ENCODE measurements at regions not wholly inside any gene's neighbourhood (a gene's known extent, or its start where the extent isn't known, plus 50 kb on each side); places are given as distances from the start of the nearest gene placed in this dataset.

DNA sequence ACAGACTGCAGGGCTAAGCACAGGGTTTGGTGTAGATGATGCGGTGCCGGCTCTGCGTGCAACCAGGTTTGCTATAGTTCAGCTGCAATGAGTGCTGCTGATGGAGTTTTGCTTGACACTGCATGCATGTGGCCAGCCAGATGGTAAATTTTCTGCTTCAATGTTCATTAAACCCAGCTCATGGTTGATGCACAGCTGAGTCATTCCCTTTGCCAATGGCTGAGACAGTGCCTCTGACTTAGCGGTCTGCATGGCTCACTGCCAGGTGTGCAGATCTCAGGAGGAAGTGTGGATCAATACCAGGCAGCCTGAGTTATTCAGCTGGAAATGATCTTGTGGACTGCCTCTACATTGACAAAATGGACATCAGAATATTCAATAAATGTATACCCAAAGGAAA lies 172.7 kb upstream of the ZP4 start:
- no peak for DNase-seq

DNA sequence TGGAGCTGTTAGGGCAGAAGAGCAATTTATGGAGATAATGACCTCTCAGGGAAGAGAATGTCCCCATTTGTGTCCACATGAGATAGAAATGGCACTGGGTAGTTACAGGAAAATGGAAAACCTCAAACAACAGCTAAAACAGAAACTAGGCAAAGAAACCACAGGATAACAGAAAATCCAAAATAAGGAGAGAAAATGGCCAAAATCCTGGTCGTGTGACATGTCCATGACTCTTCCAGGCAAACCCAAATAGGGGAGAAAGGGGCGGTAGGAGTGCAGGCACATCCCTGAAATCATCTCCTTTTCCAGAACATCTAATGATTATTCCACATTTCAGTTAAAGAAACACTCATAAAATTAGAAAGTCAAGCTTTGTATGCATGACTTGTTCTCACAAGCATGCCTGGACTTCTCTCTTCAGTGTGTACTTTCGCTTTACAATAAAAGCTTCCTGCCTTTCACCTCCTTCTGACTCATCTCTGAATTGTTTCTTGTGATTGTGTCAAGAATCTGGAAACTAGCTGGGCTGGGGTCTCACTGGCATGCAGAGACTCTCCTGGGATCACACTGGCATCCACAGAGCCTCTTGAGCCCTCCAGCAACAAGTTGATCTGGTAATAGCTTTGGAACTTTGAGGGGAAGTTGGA lies 171.4 kb upstream of the ZP4 start:
- no peak for DNase-seq

DNA sequence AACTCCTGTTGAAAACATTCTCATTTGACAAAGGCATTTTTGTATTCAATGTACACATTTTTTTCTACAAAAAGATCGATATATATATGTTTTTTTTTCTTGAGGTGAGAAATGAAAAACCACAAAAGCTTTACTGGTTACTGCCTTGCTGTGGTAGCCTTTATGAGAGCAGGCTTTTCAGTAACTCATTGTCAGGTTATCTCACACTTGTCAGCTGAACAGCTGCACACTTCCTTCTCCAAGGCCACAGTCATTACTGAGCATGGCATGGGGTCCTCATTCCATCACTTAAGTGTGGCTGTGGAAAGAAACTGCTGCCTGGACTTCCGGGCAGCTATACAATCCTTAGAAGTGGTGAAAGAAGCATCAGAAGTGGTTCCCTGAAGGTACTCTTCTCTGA lies 169.3 kb upstream of the ZP4 start:
- DNase-seq: no peak

DNA sequence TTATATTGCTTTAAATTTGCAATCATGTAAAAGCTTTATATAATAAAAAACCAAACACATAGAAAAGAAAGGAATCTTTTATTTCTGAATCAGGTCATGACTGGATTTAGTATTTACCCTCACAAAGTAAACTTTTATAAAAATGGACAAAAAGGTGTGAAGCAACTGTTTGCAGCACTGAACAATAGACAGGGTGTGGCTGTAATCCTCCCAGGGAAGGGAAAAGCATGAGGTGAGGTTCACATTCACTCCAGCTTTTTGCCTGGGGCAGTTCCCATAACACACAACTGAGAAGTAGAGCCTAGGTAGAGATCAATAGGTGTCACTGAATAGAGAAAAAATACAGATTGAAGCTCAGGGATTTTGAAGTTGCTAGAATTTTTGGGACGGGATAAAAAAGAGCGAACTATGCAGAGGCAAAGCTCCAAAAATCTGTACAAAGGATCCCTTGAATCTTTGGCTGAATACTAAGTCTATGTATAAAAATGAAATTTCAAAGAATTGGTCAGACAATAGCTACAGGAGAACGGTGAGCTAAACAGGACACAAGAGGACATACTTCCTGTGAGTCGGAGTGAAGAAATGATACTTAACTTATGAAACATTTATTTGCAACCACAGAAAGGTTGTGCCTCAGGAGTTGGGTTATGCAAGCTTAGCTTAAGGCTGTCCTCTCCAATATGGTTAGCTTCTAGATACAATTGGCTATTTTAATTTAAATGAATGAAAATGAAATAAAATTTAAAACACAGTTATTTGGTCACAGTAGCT lies 162.0 kb upstream of the ZP4 start:
- DNase-seq: no peak

DNA sequence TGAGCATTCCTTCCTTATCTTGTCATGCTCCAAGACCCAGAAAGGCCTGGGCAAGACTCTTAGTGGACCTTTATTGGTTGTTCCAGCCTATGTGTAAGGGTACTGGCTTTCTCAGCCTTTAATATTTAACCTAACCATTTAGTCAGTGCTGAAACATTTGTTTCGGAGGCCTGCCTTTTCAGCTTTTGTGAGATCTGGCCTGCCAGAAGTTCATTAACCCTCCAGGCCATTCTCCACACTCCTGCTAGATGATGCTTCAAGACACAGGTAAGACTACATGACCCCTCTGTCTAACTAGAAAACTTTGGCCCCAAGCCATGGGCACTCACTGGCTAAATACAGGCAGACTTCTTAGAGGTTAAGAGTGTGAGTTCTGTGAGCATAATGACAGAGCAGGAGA lies 138.4 kb upstream of the ZP4 start:
- DNase-seq: no peak

DNA sequence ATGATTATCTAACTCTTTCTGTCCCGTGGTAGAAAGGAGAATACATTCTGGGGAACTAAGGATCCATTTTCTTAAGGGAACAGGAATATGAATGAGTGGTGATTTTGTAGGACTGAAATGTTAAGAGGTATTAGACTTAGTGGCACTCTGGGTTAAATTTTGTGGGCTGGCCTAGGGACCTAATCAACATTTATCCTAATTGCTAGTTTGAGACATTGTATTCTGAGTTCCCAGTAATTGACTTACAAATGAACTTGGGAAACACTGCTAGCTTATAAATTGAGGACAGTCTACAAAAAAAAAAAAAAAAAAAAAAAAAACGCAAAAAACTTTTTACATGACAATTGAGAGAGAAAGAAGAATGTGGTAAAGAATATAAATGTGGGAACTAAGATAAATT lies 136.6 kb upstream of the ZP4 start:
- no peak for DNase-seq

DNA sequence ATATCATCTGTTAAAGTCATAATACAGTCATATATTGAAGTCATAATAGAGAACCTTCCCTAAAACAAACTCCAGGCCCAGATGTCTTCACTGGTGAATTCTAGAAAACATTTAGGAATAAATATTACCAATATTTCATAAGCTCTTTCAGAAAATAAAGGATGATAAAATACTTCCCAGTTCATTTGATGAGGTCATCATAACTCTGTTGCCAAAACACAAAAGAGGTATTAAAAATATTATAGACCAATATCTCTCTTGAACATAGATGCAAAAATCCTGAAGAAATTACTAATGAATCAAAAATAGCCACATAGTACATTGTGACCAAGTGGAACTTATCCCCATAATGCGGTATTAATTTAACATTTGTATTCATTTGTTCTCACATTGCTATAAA lies 132.4 kb upstream of the ZP4 start:
- DNase-seq: no peak

DNA sequence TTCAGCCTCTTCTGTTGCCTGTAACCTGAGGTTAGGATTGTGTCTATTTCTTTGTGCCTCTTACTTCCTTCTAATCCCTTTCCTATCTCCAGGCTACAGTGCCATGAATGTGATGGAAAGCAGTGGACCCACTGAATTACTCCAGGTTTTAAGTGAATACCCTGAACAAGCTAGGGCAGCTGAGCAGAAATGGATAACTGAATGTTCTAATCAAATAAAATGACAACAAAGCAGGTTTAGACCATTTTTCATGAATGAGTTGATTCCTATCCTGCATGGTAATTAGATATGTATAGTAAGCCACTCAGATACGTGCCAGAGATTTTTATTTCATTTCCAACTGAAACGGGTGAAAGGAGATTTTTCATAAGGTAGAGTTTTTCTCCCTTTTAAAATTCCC lies 127.5 kb upstream of the ZP4 start:
- no peak for DNase-seq

DNA sequence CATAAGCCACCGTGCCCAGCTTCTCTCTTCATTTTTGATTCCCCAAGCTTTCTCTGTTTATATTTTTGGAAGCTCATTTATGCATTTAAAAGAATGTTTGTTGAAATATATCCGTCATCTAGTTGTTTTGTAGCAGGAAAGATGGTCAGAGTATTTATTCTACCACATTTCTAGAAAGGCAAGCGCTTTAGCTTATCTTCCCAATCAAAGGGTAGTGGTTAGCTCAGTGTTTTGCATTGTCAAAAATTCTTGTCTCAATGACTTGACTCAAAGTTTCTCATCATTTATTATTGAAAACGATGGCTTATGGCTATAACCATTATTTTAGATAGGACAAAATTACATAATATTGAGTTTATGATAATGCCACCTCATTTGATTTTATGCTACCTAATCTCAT lies 116.1 kb upstream of the ZP4 start:
- no peak for DNase-seq

DNA sequence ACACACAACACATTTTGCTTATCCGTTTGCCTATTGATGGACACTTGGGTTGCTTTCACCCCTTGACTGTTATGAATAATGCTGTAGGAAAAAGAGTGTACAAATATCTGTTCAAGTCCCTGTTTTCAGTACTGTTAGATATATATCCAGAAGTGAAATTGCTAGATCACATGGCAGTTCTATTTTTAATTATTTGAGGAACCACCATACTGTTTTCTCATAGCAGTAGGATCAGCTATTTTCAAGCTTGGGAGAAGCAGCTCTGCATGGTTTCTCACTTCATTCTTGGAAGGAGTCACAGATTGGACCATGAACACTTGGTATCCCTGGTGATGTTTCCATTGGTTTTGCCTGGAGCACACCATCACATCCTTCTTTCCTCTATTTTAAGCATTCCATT lies 114.4 kb upstream of the ZP4 start:
- no peak for DNase-seq

DNA sequence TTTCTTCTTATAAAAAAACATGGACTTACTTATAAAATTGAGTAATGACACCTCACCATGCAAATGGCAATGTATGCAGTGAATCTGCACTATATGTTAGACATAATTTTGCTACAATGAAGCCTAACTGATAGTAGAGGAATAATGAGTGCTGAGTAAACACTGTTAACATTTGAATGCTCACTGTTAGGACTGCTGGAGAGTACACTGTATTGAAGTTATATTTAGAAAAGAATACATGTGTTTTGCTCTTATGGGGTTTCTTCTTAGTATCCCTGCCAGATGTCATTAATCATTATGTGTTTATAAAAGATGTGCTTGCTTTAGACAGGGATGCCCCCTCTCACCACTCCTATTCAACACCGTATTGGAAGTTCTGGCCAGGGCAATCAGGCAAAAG lies 111.1 kb upstream of the ZP4 start:
- no peak for DNase-seq

DNA sequence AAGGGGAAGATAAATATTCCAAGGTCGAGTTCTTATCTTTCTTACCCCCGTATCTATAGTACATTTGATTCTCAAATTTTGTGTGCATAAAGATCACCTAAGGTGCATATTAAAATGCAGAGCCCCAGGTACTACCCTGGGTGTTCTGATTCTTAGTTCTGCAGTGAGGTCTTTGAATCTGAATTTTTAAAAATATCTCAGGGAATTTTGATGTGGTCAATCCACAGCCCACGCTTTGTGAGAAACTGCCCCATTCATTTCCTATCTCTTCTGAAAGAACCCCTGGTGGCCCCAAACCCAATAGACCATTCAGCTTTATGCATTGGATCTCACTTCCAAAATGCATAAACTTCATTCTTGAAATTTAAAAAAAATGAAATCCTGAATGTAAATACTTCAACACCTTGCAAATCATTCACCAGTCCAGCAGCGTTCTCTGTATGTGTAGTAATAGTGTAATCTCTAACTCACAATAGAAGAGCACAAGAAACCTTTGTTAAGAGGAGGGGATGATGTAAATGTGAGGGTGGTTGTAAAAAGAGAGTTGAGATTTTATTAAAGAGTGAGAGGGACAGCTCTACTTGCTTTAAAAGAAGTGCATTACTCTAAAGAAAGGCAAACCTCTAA lies 108.8 kb upstream of the ZP4 start:
- no peak for DNase-seq

DNA sequence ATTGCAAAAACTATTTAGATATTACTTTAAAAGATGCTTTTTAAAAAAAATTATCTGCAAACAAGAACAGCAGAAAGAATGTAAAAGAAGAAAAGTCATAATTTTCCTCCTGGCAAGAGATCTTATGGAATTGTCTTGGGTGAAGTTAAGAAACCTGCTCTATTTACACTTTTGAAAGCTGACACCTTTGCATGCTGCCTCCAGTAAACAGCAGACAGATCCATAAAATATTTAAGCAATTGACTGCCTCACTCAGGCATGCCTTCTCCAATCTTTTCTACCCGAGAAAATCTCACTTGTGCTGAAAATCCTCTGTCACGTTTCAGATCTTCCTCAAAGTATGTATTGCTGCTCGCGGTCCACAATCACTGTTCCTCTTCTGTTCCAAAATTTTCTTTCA lies 107.9 kb upstream of the ZP4 start:
- DNase-seq: no peak

DNA sequence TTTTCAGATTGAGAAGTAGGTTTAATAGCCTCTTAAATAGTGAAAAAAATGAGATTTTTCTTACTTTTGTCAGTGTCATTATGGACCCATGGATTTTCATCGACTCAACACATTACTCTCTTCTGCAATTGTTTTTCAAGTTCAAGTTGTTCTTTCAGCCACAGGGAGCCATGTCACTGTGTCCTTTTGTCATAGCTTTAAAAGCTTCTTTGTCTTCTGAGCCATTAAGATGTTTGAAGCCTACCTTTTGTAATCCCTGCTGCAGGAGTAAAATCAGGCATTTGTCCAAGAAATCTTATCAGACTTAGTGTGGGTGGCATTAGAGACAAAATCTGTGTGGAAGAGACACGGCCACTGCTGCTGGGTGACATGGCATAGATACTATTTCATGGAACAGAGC lies 92.8 kb upstream of the ZP4 start:
- no peak for DNase-seq

DNA sequence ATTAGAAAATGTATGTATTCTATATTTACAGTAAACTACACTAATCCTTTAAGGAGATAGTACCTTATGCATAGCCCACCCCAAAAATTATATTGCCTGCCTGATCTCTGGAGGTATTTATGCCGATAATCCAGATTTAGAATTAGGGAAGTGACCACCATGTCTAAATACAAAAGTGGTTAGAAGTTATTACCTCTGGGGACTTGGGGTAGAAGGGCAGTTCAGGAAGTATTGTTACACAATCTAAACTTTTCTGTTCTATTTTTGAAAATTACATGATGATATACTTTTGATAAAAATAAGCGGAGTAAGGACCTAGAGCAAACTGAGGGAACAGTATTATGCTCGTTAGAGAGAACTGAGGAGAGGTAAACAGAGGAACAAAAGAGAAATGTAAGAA lies 90.5 kb upstream of the ZP4 start:
- no peak for DNase-seq

DNA sequence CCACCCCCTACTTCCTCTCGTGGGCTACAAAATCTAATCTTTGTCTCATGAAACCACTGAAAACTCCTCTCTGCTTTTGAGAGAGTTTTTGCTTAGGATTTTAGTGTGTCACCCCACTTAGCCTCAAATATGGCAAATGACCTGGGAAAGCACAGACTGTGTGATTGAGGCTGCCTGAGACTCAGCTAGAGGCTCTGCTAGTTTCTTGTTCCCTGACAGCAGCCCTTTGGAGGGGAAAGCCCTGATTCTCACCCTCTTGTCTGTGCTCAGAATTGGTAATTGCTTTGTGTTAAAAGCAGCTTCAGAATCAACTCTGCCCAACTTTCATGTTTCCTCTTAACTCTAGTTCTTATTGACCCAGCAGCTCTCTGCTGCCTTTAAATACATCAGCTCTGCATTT lies 85.6 kb upstream of the ZP4 start:
- no peak for DNase-seq

DNA sequence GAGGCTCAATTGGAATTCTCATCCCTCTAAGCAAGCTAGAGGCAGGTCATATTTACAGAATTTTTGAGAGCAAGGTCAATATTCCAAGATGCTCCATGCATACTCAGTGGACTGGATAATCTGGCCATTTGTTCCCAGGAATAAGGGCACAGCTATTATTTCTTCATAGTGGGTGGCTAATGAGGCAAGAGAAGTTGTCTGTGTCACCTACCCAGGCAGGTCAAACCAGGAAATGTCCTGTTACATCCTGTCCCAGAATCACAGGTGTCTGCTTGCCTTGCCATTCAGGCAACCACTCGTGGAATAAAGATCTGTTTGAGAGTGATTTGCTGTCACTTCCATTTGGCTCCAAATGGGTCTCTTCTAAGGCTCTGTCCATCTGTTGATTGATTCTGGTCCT lies 85.2 kb upstream of the ZP4 start:
- DNase-seq: no peak

DNA sequence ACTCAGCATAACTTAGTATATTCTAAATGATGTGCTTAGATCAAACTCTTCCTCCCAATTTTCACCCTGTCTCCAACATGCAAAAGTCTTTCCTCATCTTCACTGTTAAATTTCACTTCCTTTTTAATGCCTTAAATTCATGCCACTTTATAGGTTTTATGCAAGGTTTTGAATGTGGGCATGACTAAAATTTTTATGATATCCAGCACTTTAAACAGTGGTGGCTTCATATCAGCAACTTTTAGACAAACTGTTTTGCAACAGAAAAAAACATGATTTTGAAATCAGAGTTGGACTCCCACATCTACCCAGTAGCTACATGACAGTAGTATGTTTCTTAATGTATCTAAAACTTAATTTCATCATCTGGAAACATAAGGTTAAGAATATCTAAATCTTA lies 84.7 kb upstream of the ZP4 start:
- no peak for DNase-seq

DNA sequence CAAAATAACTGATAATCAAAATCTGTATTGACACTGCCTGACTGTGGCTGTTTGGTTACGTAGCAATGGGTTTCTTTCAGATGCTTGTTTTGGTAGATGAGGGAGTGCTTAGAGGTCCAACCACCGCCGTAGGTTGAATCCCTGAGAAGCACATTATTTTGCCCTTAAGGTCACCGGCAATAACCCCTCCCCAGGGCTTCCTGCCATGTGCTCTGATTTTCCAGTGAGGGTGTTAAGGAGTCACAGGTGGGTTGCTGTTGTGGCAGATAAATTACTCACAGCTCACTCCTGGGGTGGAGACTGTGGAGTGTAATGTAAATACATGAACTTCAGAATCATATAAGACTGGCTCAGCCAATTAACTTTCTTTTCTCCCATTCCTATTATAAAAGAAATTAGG lies 81.5 kb upstream of the ZP4 start:
- DNase-seq: no peak

DNA sequence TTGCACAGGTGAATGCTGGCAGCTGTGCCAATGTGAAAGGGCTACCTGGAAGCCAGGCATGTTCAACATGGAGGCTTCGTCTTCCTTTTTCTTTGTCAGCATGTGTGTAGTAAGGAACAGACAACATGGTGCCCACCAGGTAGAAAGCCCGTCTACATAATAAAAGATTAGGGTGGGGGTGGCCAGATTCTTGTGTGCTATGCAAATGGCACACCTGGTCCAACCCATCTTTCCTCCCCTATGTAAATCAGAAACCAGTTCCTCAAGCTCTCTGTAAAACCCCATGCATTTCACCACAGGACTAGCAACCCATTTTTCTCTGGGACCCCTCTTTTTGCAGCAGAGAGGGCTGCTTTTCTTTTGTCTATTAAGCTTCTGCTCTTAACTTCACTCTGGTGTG lies 72.3 kb upstream of the ZP4 start:
- DNase-seq: no peak

DNA sequence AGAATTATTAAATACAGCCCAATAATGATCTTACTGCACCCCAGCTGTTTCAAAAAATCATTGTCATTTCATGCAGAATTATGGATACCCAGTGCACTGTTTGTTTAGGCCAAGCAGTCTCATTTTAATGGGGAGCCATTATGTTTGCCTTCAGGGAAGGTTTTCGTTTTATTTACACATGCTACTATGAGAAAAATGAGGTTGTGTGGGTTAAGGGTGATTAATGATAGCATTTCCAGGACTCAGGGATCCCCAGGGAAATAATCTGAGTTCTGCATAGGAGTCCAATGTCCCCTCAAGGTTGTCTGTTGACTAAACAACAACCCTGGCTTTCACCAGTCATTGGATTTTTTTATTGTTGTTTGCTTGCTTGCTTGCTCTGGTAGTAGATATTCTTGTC lies 71.0 kb upstream of the ZP4 start:
- DNase-seq: no peak

DNA sequence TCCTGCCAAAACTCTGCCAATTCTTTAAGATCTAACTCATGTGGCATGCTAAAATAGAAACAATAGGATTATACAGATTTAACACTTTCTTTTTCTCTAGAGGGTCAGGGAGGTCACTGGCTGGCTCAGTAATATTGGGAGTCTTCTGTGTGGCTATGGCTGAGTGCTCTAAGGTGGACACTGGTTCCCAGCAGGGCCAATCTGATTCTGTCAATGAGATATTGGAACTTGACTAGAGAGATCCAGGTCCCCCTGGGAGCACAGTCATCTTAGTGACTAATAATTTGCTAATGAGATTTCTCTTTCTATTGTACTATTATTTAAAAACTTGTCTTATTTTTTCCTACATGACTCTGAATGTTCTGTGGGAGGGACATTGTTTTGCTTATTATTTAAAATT lies 69.1 kb upstream of the ZP4 start:
- DNase-seq: no peak

DNA sequence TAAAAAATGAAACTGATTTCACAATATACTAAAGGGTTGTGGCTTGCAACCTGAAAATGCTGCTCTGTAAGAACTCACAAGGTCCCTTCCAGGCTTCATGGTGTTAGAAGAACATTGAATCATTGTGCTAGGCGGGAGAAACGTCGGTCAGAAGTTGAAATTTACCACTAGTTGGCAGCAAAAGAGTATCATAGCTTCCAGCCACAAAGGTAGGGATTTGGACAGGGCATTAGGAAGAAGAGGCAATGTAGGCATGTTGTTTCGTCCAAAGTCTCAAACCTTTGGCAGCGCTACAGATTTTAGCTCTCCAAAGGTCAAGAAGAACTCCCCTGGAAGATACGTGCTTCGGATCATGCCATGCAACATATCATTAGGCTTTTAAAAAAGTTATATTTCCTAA lies 62.5 kb upstream of the ZP4 start:
- no peak for DNase-seq
